ENCODE measurements at regions not wholly inside any gene's neighbourhood (a gene's known extent, or its start where the extent isn't known, plus 50 kb on each side); places are given as distances from the start of the nearest gene placed in this dataset.
"Not testable (repeated sequence)": the region's sequence is repeated elsewhere in the genome, so short reads cannot be mapped to it uniquely, and the experiment has no call there.

GRCh38 chr5:158606233-158606632, 493.5 kb downstream of the EBF1 start:
- DNase-seq (ENCODE audit: low read depth): no peak

- no peak for DNase-seq (ENCODE audit: low read depth)
Measured at GRCh38 chr5:158602981-158603380, 496.7 kb downstream of the EBF1 start.

- DNase-seq (ENCODE audit: low read depth): no peak
Measured at GRCh38 chr5:158601118-158601517, 498.6 kb downstream of the EBF1 start.

GRCh38 chr5:158600679-158601078, 499.0 kb downstream of the EBF1 start:
- no peak for DNase-seq (ENCODE audit: low read depth)

- peak; percentile 35 for DNase-seq (ENCODE audit: low read depth)
Measured at GRCh38 chr5:158599157-158599556, 500.6 kb downstream of the EBF1 start.

- no peak for DNase-seq (ENCODE audit: low read depth)
Measured at GRCh38 chr5:158594595-158595242, 505.0 kb downstream of the EBF1 start.

GRCh38 chr5:158593925-158594324, 505.8 kb downstream of the EBF1 start:
- no peak for DNase-seq (ENCODE audit: low read depth)

- DNase-seq (ENCODE audit: low read depth): peak; percentile 57
Measured at GRCh38 chr5:158591301-158591863, 508.3 kb downstream of the EBF1 start.

GRCh38 chr5:158590746-158591300, 508.9 kb downstream of the EBF1 start:
- DNase-seq (ENCODE audit: low read depth): no peak

- DNase-seq (ENCODE audit: low read depth): peak; percentile 27
Measured at GRCh38 chr5:158589939-158590338, 509.8 kb downstream of the EBF1 start.

GRCh38 chr5:158588617-158589016, 511.1 kb downstream of the EBF1 start:
- no peak for DNase-seq (ENCODE audit: low read depth)

GRCh38 chr5:158586054-158586453, 513.7 kb downstream of the EBF1 start:
- no peak for DNase-seq (ENCODE audit: low read depth)

- DNase-seq (ENCODE audit: low read depth): not testable (repeated sequence)
Measured at GRCh38 chr5:158582669-158583068, 517.0 kb downstream of the EBF1 start.

GRCh38 chr5:158573829-158574228, 525.9 kb downstream of the EBF1 start:
- no peak for DNase-seq (ENCODE audit: low read depth)

- no peak for DNase-seq (ENCODE audit: low read depth)
Measured at GRCh38 chr5:158570502-158570901, 529.2 kb downstream of the EBF1 start.

GRCh38 chr5:158569534-158569933, 530.2 kb downstream of the EBF1 start:
- no peak for DNase-seq (ENCODE audit: low read depth)

GRCh38 chr5:158565017-158565789, 534.5 kb downstream of the EBF1 start:
- DNase-seq (ENCODE audit: low read depth): no peak

- no peak for DNase-seq (ENCODE audit: low read depth)
Measured at GRCh38 chr5:158563760-158564390, 535.8 kb downstream of the EBF1 start.

- no peak for DNase-seq (ENCODE audit: low read depth)
Measured at GRCh38 chr5:158561562-158562190, 538.0 kb downstream of the EBF1 start.

GRCh38 chr5:158560170-158560569, 539.5 kb downstream of the EBF1 start:
- peak; percentile 7 for DNase-seq (ENCODE audit: low read depth)

- no peak for DNase-seq (ENCODE audit: low read depth)
Measured at GRCh38 chr5:158559643-158560042, 540.1 kb downstream of the EBF1 start.

- DNase-seq (ENCODE audit: low read depth): no peak
Measured at GRCh38 chr5:158559066-158559465, 540.6 kb downstream of the EBF1 start.
